ENCODE measurements at regions not wholly inside any gene's neighbourhood (a gene's known extent, or its start where the extent isn't known, plus 50 kb on each side); places are given as distances from the start of the nearest gene placed in this dataset.

- no peak for TF ChIP-seq ATF3 (IDR thresholded peaks at IDR 0.05)
- TF ChIP-seq ATF3 (CRISPR knock-in tag; conservative IDR thresholded peaks at IDR 0.05) = no peak
- no peak for TF ChIP-seq TSHZ1 (CRISPR knock-in tag; IDR thresholded peaks at IDR 0.05)
- TF ChIP-seq L3MBTL2 (IDR thresholded peaks at IDR 0.05) = peak; percentile 33
- TF ChIP-seq HNRNPK (IDR thresholded peaks at IDR 0.05; ENCODE audit: low read depth, low read length, poor library complexity, severe bottlenecking) = no peak
- TF ChIP-seq PCBP2 (IDR thresholded peaks at IDR 0.05; ENCODE audit: low read depth, low read length, poor library complexity, severe bottlenecking) = no peak
- no peak for TF ChIP-seq GMEB1 (CRISPR knock-in tag; IDR thresholded peaks at IDR 0.05)
- no peak for TF ChIP-seq ZNF274 (IDR thresholded peaks at IDR 0.05; ENCODE audit: borderline replicate concordance, low read depth, low read length)
- 0 out of 4 replicates have a peak, but pooled peaks of 1 of the 2 experiments have one; percentile 3 for TF ChIP-seq RCOR1 (IDR thresholded peaks at IDR 0.05; ENCODE audit: borderline replicate concordance in 1 of 2, low read depth in 2 of 2, low read length in 2 of 2)
- no peak for TF ChIP-seq HMG20A (CRISPR knock-in tag; conservative IDR thresholded peaks at IDR 0.05)
- 0 out of 2 replicates have a peak, but pooled peaks have one; percentile 28 for TF ChIP-seq MYC (IDR thresholded peaks at IDR 0.05; ENCODE audit: low read depth, low read length)
- TF ChIP-seq MYC (CRISPR knock-in tag; IDR thresholded peaks at IDR 0.05; ENCODE audit: borderline replicate concordance, low read depth) = no peak
- TF ChIP-seq ZNF449 (CRISPR knock-in tag; IDR thresholded peaks at IDR 0.05) = no peak
- no peak for TF ChIP-seq GABPA (tag; conservative IDR thresholded peaks at IDR 0.05; ENCODE audit: low read depth)
- no peak for TF ChIP-seq TFAM (CRISPR knock-in tag; conservative IDR thresholded peaks at IDR 0.05)
- TF ChIP-seq GATAD2B (IDR thresholded peaks at IDR 0.05; ENCODE audit: borderline replicate concordance) = no peak
- no peak for TF ChIP-seq SP2 (IDR thresholded peaks at IDR 0.05; ENCODE audit: extremely low read depth, low read depth, low read length, poor library complexity, severe bottlenecking)
- no peak for TF ChIP-seq ZBTB43 (CRISPR knock-in tag; IDR thresholded peaks at IDR 0.05)
Measured at GRCh38 chr18:8982416-8983183, 119.9 kb upstream of the NDUFV2 start (continued).

Measured in K562 (cell line).